K562 (cell line): ENCODE measurements at regions not wholly inside any gene's neighbourhood (a gene's known extent, or its start where the extent isn't known, plus 50 kb on each side); places are given as distances from the start of the nearest gene placed in this dataset.

Experiments
- ATAC-seq: fragments of 200-7000 bp; cut with Tn5 transposase; 3 replicates; pipeline ENCODE4 v1.9.1; 2020; ENCODE audit warnings: moderate library complexity
- BruUV-seq: library from RNA; stranded (reverse); fragments of 400-500 nt; replicated peaks from 2 replicates; lab custom pipeline; 2021; lab: Mats Ljungman, UMichigan
- CTCF ChIA-PET: fragments of 300-600 bp; formaldehyde crosslinking; extraction: SDS; loops from one replicate; lab custom pipeline; 2021; ENCODE audit warnings: low intra/inter-chr PET ratio; lab: Yijun Ruan, JAX
- POLR2A ChIA-PET: fragments of 300-600, 350-650 bp; sonication (Branson Sonifier 250); formaldehyde crosslinking; extraction: SDS; loops from one replicate; lab custom pipeline; 2021; ENCODE audit warnings: antibody characterized with exemption, inconsistent platforms; lab: Yijun Ruan, JAX
- DNase-seq, 4 experiments: peaks; one replicate each; pipeline versions ENCODE4 v3.0.0 to v3.0.0-alpha.2; 2011 to 2018; ENCODE audit warnings: low spot score in 3 of 4, mixed read lengths in 3 of 4; ENCODE audit errors: extremely low read depth in 1 of 4
- FAIRE-seq: peaks from 2 replicates; lab custom pipeline; 2011; peaks lifted over from hg19 to GRCh38; lab: Jason Lieb, UNC
- H2AFZ ChIP-seq: 2 replicates; pipeline ENCODE4 v1.6.0; 2011; ENCODE audit warnings: low read depth, low read length, control low read depth, inconsistent platforms
- H3K27ac ChIP-seq: fragments of 200-600 bp; 3 replicates; pipeline ENCODE4 v1.8.0; 2011; ENCODE audit warnings: low read depth, mild to moderate bottlenecking, control low read depth, inconsistent platforms, low read length, moderate library complexity, mixed read lengths; ENCODE audit errors: extremely low read depth
- H3K27me3 ChIP-seq, 2 experiments: fragments of 300-600 bp in 1 of 2; 2 replicates in 1 of 2; 3 replicates in 1 of 2; pipeline versions ENCODE4 v1.6.0 to v1.8.0; 2011; ENCODE audit warnings: inconsistent platforms in 2 of 2, low read length in 2 of 2, mild to moderate bottlenecking in 1 of 2, mixed read lengths in 1 of 2, moderate library complexity in 1 of 2; ENCODE audit not compliant: control insufficient read depth in 2 of 2, insufficient read depth in 2 of 2
- H3K36me3 ChIP-seq: fragments of 300-600 bp; 3 replicates; pipeline ENCODE4 v1.8.0; 2011; ENCODE audit warnings: mild to moderate bottlenecking, low read length, inconsistent platforms; ENCODE audit not compliant: control insufficient read depth, insufficient read depth
- H3K4me1 ChIP-seq, 2 experiments: fragments of 200-600 bp in 1 of 2; replicated peaks in 1 of 2; 2 replicates in 1 of 2; 3 replicates in 1 of 2; pipeline versions ENCODE4 v1.5.1 to v1.8.0; 2011; ENCODE audit warnings: inconsistent platforms in 2 of 2, low read length in 2 of 2, mild to moderate bottlenecking in 1 of 2, mixed read lengths in 1 of 2, moderate library complexity in 1 of 2; ENCODE audit not compliant: control insufficient read depth in 2 of 2, insufficient read depth in 2 of 2
- H3K4me2 ChIP-seq: 2 replicates; pipeline ENCODE4 v1.6.1; 2011; ENCODE audit warnings: low read length, control low read depth, inconsistent platforms, mixed read lengths; ENCODE audit not compliant: insufficient read depth
- H3K4me3 ChIP-seq: fragments of 200-600 bp; sonication (generic), shearing (Covaris generic); 2 replicates; pipeline ENCODE4 v1.5.1; 2016; ENCODE audit warnings: control low read depth, inconsistent platforms
- H3K79me2 ChIP-seq: fragments of 200-600 bp; 3 replicates; pipeline ENCODE4 v1.8.0; 2011; ENCODE audit warnings: low read length, inconsistent platforms; ENCODE audit not compliant: control insufficient read depth, insufficient read depth
- H3K9ac ChIP-seq, 2 experiments: 2 replicates each; pipeline versions ENCODE4 v1.6.0 to v1.6.1; 2011; ENCODE audit warnings: low read depth in 2 of 2, low read length in 2 of 2, control low read depth in 1 of 2, inconsistent platforms in 1 of 2, mild to moderate bottlenecking in 1 of 2, mixed read lengths in 1 of 2; ENCODE audit not compliant: insufficient read depth in 1 of 2
- H3K9me1 ChIP-seq: one replicate; pipeline ENCODE4 v1.6.0; 2011; ENCODE audit warnings: inconsistent platforms, mild to moderate bottlenecking, low read length, moderate library complexity; ENCODE audit not compliant: control insufficient read depth, insufficient read depth
- H3K9me3 ChIP-seq: replicated peaks from 2 replicates; pipeline ENCODE4 v1.5.1; 2011; ENCODE audit warnings: low read depth, low read length, inconsistent platforms; ENCODE audit not compliant: control insufficient read depth, insufficient read depth
- H4K20me1 ChIP-seq: replicated peaks from 2 replicates; pipeline ENCODE4 v1.6.1; 2011; ENCODE audit warnings: low read length, inconsistent platforms, mixed read lengths; ENCODE audit not compliant: control insufficient read depth, insufficient read depth
- CREBBP ChIP-seq: IDR thresholded peaks from one replicate; pipeline ENCODE4 v1.6.1; 2012; ENCODE audit warnings: low read depth, mild to moderate bottlenecking, control low read depth, inconsistent platforms, low read length
- ELF4 ChIP-seq: fragments of 450-650 bp; formaldehyde crosslinking; IDR thresholded peaks from 2 replicates; pipeline ENCODE4 v1.4.0; 2022; ENCODE audit warnings: missing genetic modification characterization
- EP300 ChIP-seq: IDR thresholded peaks from 2 replicates; pipeline ENCODE4 v1.6.1; 2012; ENCODE audit warnings: low read length, improper control_type of control experiment
- ETS2 ChIP-seq: IDR thresholded peaks from 2 replicates; pipeline ENCODE4 v1.6.1; 2016; ENCODE audit warnings: borderline replicate concordance, missing genetic modification characterization, mild to moderate bottlenecking, moderate library complexity, missing compliant biosample characterization; ENCODE audit not compliant: poor library complexity, severe bottlenecking
- HLTF ChIP-seq: fragments of 450-650 bp; IDR thresholded peaks from 2 replicates; pipeline ENCODE4 v1.6.1; 2016
- KAT2B ChIP-seq: IDR thresholded peaks from one replicate; pipeline ENCODE4 v1.6.1; 2012; ENCODE audit warnings: low read depth, mild to moderate bottlenecking, control low read depth, inconsistent platforms, low read length, moderate library complexity
- PBX2 ChIP-seq, 2 experiments: IDR thresholded peaks in 1 of 2; conservative IDR thresholded peaks in 1 of 2; 2 replicates each; pipeline ENCODE4 v1.6.1; 2016; ENCODE audit warnings: low read depth in 2 of 2, mild to moderate bottlenecking in 1 of 2, missing compliant biosample characterization in 1 of 2, missing genetic modification characterization in 1 of 2, moderate library complexity in 1 of 2
- PURB ChIP-seq: sonication (generic); formaldehyde crosslinking; IDR thresholded peaks from 2 replicates; pipeline ENCODE4 v1.9.0; 2021; ENCODE audit warnings: low read depth, mild to moderate bottlenecking, missing genetic modification reagents
- RAD51 ChIP-seq: fragments of 450-650 bp; IDR thresholded peaks from 2 replicates; pipeline ENCODE4 v1.7.1; 2016; ENCODE audit warnings: low read depth, mild to moderate bottlenecking, borderline replicate concordance
- TFAP4 ChIP-seq: sonication (generic); formaldehyde crosslinking; IDR thresholded peaks from 2 replicates; pipeline ENCODE4 v1.8.0; 2022; ENCODE audit warnings: missing genetic modification reagents, mild to moderate bottlenecking, moderate library complexity, borderline replicate concordance
- USF2 ChIP-seq: sonication (generic); formaldehyde crosslinking; IDR thresholded peaks from 2 replicates; pipeline ENCODE4 v1.5.0; 2020; ENCODE audit warnings: missing genetic modification reagents
- YY1 ChIP-seq, 3 experiments: IDR thresholded peaks; 2 replicates each; pipeline ENCODE4 v1.6.1; 2011; ENCODE audit warnings: low read length in 2 of 3, mild to moderate bottlenecking in 2 of 3, moderate library complexity in 2 of 3, borderline replicate concordance in 1 of 3, control low read depth in 1 of 3, low read depth in 1 of 3; ENCODE audit not compliant: insufficient read depth in 3 of 3, insufficient replicate concordance in 2 of 3, control insufficient read depth in 1 of 3, insufficient read length in 1 of 3; ENCODE audit errors: extremely low read depth in 1 of 3
- ZKSCAN1 ChIP-seq: fragments of 150-350 bp; IDR thresholded peaks from 2 replicates; pipeline ENCODE4 v1.6.1; 2016; ENCODE audit warnings: low read depth, low read length
- ZKSCAN3 ChIP-seq: fragments of 250-450 bp; sonication (Bioruptor Pico); IDR thresholded peaks from 2 replicates; pipeline ENCODE4 v1.4.0; 2020
- ZNF277 ChIP-seq: fragments of 250-450 bp; sonication (Bioruptor Pico); IDR thresholded peaks from 2 replicates; pipeline ENCODE4 v1.8.0; 2022; ENCODE audit warnings: inconsistent platforms, mild to moderate bottlenecking, moderate library complexity, borderline replicate concordance
- ZNF589 ChIP-seq: fragments of 200-800 bp; sonication (Bioruptor generic); IDR thresholded peaks from 2 replicates; pipeline ENCODE4 v1.6.1; 2016; ENCODE audit warnings: low read depth, missing genetic modification characterization, missing compliant biosample characterization
- WGBS: fragments of 100-300 bp; shearing (Covaris generic); methylation state at CpG from one replicate; pipeline ENCODE4 v1.1.6; 2016; ENCODE audit warnings: low coverage, mixed read lengths; ENCODE audit not compliant: insufficient coverage; ENCODE audit errors: missing lambda C conversion rate; 5-methylcytosine and 5-hydroxymethylcytosine counted together
- in situ Hi-C: fragments of 300-500 bp; cut with MboI; formaldehyde crosslinking; loops from 4 replicates; pipeline ENCODE4 v1.15.0; 2018; ENCODE audit warnings: inconsistent platforms, mixed read lengths
- intact Hi-C: fragments of 100-400 bp; cut with micrococcal nuclease; formaldehyde crosslinking; loops from 2 replicates; pipeline ENCODE4 v1.14.2; 2022

- CTCF ChIA-PET: no interaction called here
- no peaks in the 10 kb centered on the region for H3K79me2 ChIP-seq
- in situ Hi-C loops (no loop called here), intact Hi-C loops (no loop called here)
- no peak overlapping the region for H3K27ac ChIP-seq
- H3K9me1 ChIP-seq: no peaks in the 10 kb centered on the region
- TF ChIP-seq ELF4 (CRISPR knock-in tag) (no peak), YY1 (IDR thresholded peaks at IDR 0.05; ENCODE audit: borderline replicate concordance in 1 of 3, control insufficient read depth in 1 of 3, extremely low read depth in 1 of 3, insufficient read depth in 3 of 3, insufficient read length in 1 of 3, insufficient replicate concordance in 2 of 3, low read depth in 1 of 3, low read length in 2 of 3) (no peak), PBX2 (CRISPR knock-in tag; IDR thresholded peaks at IDR 0.05; ENCODE audit: low read depth) (no peak), PBX2 (tag; conservative IDR thresholded peaks at IDR 0.05; ENCODE audit: low read depth) (no peak), KAT2B (no peak), RAD51 (no peak), PURB (CRISPR knock-in tag) (no peak), HLTF (no peak), ETS2 (tag) (no peak), ZKSCAN3 (no peak), ZNF589 (no peak), ZNF277 (CRISPR knock-in tag) (no peak), ZKSCAN1 (no peak), EP300 (no peak), CREBBP (no peak), TFAP4 (CRISPR knock-in tag) (no peak), USF2 (no peak)
- no peak for DNase-seq
- no peak overlapping the region for H2AFZ ChIP-seq
- H3K27me3 ChIP-seq: peaks cover 15 to 19% of the 10 kb centered on the region in 2 experiments
- H3K9me3 ChIP-seq: no peaks in the 10 kb centered on the region
- H3K4me3 ChIP-seq: no peak overlapping the region
- H3K36me3 ChIP-seq: no peaks in the 10 kb centered on the region
- H3K4me1 ChIP-seq: peaks cover 0 to 7% of the 10 kb centered on the region in 2 experiments; a peak in 1 of 5 replicates
- H3K9ac ChIP-seq: no peak overlapping the region
- H4K20me1 ChIP-seq: no peaks in the 10 kb centered on the region
- BruUV-seq: no TSS peak
- FAIRE-seq: no peak
- POLR2A ChIA-PET: no interaction called here
- 1% methylated on average over 11 of the region's 11 CpGs for WGBS
- no peak for ATAC-seq
- no peak overlapping the region for H3K4me2 ChIP-seq
Observed at GRCh38 chr6:156396068-156396771, 381.0 kb upstream of the ARID1B start.
